Muscle layer of duodenum (tissue), 2 donors: ENCODE measurements at regions not wholly inside any gene's neighbourhood (a gene's known extent, or its start where the extent isn't known, plus 50 kb on each side); places are given as distances from the start of the nearest gene placed in this dataset.

ENCODE experiments used
- H3K27ac ChIP-seq: one replicate; pipeline ENCODE4 v1.7.0; 2013; ENCODE audit warnings: mild to moderate bottlenecking, low read length
- H3K27me3 ChIP-seq: one replicate; pipeline ENCODE4 v1.7.0; 2013; ENCODE audit warnings: low read depth, mild to moderate bottlenecking, control low read depth, low read length
- H3K36me3 ChIP-seq, 2 donors: one replicate each; pipeline ENCODE4 v1.7.0; 2013; ENCODE audit warnings: low read length in 2 of 2, control low read depth in 1 of 2, mild to moderate bottlenecking in 1 of 2; ENCODE audit not compliant: insufficient read depth in 2 of 2, control insufficient read depth in 1 of 2
- H3K4me1 ChIP-seq, 2 donors: one replicate each; pipeline ENCODE4 v1.7.0; 2013; ENCODE audit warnings: low read length in 2 of 2, mild to moderate bottlenecking in 2 of 2, control low read depth in 1 of 2, moderate library complexity in 1 of 2; ENCODE audit not compliant: insufficient read depth in 2 of 2, control insufficient read depth in 1 of 2
- H3K4me3 ChIP-seq, 2 donors: one replicate each; pipeline ENCODE4 v1.7.0; 2013; ENCODE audit warnings: low read length in 2 of 2, low read depth in 1 of 2, mild to moderate bottlenecking in 1 of 2
- H3K9me3 ChIP-seq, 2 donors: one replicate each; pipeline ENCODE4 v1.7.0; 2013; ENCODE audit warnings: low read length in 2 of 2, control low read depth in 1 of 2, mild to moderate bottlenecking in 1 of 2; ENCODE audit not compliant: control insufficient read depth in 1 of 2
- donor health status: healthy.

GRCh38 chr2:106685180-106685897, 198.2 kb downstream of the CD8B2 start:
- no peak overlapping the region for H3K27ac ChIP-seq
- no peaks in the 10 kb centered on the region for H3K27me3 ChIP-seq
- H3K4me3 ChIP-seq = no peak overlapping the region
- H3K36me3 ChIP-seq = no peaks in the 10 kb centered on the region
- no peaks in the 10 kb centered on the region for H3K4me1 ChIP-seq
- peaks cover 0 to 6% of the 10 kb centered on the region in 2 donors for H3K9me3 ChIP-seq

GRCh38 chr2:106686814-106687213, 199.2 kb downstream of the ST6GAL2 start:
- Histone ChIP-seq H3K9me3 (peaks cover 0 to 6% of the 10 kb centered on the region in 2 donors), H3K36me3 (no peaks in the 10 kb centered on the region), H3K4me1 (no peaks in the 10 kb centered on the region), H3K27me3 (no peaks in the 10 kb centered on the region), H3K27ac (no peak overlapping the region), H3K4me3 (no peak overlapping the region)

DNA sequence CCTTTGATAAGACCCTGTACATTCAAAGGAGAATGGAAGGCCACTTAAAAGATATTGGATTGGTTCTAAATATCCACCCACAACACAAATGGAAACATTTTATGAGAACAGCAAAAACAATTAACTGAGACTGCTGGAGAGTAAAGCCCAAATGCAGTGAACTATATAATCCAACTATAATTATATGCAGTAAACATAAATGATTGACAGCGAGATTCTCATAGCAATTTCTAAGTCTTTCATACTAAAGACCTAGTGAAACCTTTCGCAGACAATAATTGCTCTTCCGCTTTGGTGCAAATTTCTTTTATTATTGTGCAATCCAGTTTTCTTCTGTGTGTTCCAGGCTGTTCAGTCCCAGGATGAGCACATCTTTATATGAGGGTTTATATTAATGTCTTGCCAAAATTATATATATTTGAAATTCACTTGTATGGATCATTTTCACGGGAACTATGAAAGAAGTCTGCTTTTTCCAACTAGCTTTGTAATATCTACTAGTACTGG, 190.9 kb downstream of the ST6GAL2 start:
- Histone ChIP-seq H3K4me3 (no peak overlapping the region), H3K36me3 (no peaks in the 10 kb centered on the region), H3K27ac (no peak overlapping the region), H3K27me3 (no peaks in the 10 kb centered on the region), H3K9me3 (no peaks in the 10 kb centered on the region), H3K4me1 (no peaks in the 10 kb centered on the region)

DNA sequence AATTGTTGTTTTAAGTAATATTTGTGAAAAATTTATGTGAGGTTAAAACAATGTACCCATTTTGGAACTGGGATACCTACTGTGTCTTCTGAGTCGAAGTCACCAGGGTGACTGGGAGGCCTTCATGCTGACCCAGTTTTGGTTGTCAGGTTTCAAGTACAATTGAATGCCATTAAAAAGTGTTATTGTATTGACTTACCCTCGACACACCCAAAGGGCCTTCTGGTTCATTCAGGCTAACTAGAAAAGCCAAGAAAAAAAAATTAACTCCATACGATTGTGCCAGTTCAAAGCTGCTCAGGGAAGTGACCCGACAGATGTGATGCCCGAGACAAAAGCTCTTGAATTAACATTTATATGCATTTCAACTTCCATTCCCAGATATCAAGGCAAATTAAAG, 190.0 kb downstream of the ST6GAL2 start:
- Histone ChIP-seq H3K27ac (no peak overlapping the region), H3K27me3 (no peaks in the 10 kb centered on the region), H3K4me3 (no peak overlapping the region), H3K9me3 (no peaks in the 10 kb centered on the region), H3K4me1 (no peaks in the 10 kb centered on the region), H3K36me3 (no peaks in the 10 kb centered on the region)

- no peaks in the 10 kb centered on the region for H3K36me3 ChIP-seq
- no peak overlapping the region for H3K27ac ChIP-seq
- H3K4me3 ChIP-seq = no peak overlapping the region
- no peaks in the 10 kb centered on the region for H3K4me1 ChIP-seq
- no peaks in the 10 kb centered on the region for H3K27me3 ChIP-seq
- no peaks in the 10 kb centered on the region for H3K9me3 ChIP-seq
Observed at GRCh38 chr2:106700616-106701015, 185.4 kb downstream of the ST6GAL2 start.

GRCh38 chr2:106701203-106702022, 184.6 kb downstream of the ST6GAL2 start:
- Histone ChIP-seq H3K4me1 (no peaks in the 10 kb centered on the region), H3K36me3 (no peaks in the 10 kb centered on the region), H3K4me3 (no peak overlapping the region), H3K27ac (no peak overlapping the region), H3K27me3 (no peaks in the 10 kb centered on the region), H3K9me3 (no peaks in the 10 kb centered on the region)

GRCh38 chr2:106703161-106703560, 182.8 kb downstream of the ST6GAL2 start:
- Histone ChIP-seq H3K27me3 (no peaks in the 10 kb centered on the region), H3K36me3 (no peaks in the 10 kb centered on the region)

GRCh38 chr2:106704798-106705197, 181.2 kb downstream of the ST6GAL2 start:
- Histone ChIP-seq H3K4me1 (peaks cover 0 to 7% of the 10 kb centered on the region in 2 donors), H3K36me3 (no peaks in the 10 kb centered on the region), H3K4me3 (no peak overlapping the region), H3K27ac (no peak overlapping the region), H3K27me3 (no peaks in the 10 kb centered on the region), H3K9me3 (no peaks in the 10 kb centered on the region)

More at GRCh38 chr2:106703161-106703560, 182.8 kb downstream of the ST6GAL2 start:
- Histone ChIP-seq H3K27ac (no peak overlapping the region), H3K4me1 (peaks cover 0 to 6% of the 10 kb centered on the region in 2 donors), H3K9me3 (no peaks in the 10 kb centered on the region), H3K4me3 (no peak overlapping the region)

DNA sequence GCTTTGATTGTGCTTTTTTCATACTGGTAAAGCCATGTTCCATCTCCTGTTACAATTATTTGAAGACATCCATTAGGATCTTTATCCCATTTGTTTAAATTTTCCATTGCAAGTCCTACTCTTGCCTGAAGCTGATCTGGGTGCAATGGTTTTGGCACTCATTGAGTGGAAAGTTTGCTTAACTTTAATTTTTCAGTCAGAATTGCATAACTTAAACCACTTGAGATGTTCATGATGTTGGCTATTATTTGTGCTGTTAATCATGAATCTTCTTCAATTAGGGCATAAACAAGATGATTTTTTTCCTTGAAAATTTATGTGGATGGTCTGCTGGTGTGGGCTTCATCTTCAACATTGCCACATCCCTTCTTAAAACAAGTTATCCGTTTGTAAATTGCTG, 180.1 kb downstream of the ST6GAL2 start:
- Histone ChIP-seq H3K4me3 (no peak overlapping the region), H3K27me3 (no peaks in the 10 kb centered on the region), H3K36me3 (no peaks in the 10 kb centered on the region), H3K9me3 (no peaks in the 10 kb centered on the region), H3K27ac (no peak overlapping the region), H3K4me1 (peaks cover 0 to 7% of the 10 kb centered on the region in 2 donors)

DNA sequence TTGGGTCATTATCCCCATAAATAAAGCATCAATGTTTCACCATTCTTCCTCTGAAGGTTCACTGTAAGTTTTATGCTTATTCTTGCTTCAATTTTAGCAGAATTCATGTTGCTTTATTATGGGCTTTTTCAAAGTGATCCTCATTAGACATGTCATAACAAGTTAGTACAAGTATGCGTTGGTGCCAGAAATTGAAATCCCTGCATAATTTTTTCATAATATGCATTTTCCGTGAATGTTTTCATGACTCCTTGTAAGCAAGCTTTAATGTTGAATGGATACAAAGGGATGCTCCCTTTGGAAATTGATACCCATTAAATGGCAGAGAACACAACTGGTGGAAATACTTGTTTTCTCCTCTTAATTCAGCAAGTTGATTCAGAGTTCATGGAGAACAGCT, 179.7 kb downstream of the ST6GAL2 start:
- H3K27me3 ChIP-seq = no peaks in the 10 kb centered on the region
- no peaks in the 10 kb centered on the region for H3K36me3 ChIP-seq
- H3K9me3 ChIP-seq = peaks cover 0 to 4% of the 10 kb centered on the region in 2 donors
- no peak overlapping the region for H3K4me3 ChIP-seq
- no peak overlapping the region for H3K27ac ChIP-seq
- H3K4me1 ChIP-seq = peaks cover 0 to 7% of the 10 kb centered on the region in 2 donors

DNA sequence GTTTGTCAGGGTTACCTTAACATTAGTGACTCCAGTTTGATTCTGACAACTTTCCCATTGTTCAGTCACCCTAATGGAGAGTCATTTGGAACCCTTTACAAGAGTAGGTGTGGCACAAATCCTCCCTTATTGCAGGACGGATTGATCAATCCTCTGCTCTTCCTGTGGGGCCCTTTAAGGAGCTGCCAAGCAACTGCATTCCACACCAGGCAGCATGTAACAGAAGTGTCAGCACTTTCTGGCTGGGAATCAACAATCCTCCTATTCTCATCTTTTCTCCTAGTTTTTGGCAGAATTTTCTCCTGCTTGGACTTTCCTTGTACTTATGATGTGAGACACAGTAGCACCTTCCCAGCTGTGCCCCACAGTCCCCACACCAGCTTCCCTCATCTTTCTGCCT, 177.8 kb downstream of the ST6GAL2 start:
- Histone ChIP-seq H3K9me3 (peaks cover 0 to 13% of the 10 kb centered on the region in 2 donors), H3K27me3 (no peaks in the 10 kb centered on the region), H3K4me1 (peaks cover 0 to 7% of the 10 kb centered on the region in 2 donors), H3K27ac (no peak overlapping the region), H3K4me3 (no peak overlapping the region), H3K36me3 (no peaks in the 10 kb centered on the region)
